Trophoblast cell (in vitro differentiated cells and primary cell): ENCODE measurements at regions not wholly inside any gene's neighbourhood (a gene's known extent, or its start where the extent isn't known, plus 50 kb on each side); places are given as distances from the start of the nearest gene placed in this dataset.
A peak's percentile ranks its signal among the peaks of the same experiment; 100 is the strongest.

Experiments used
- DNase-seq, 2 donors: peaks; one replicate each; pipeline ENCODE4 v3.0.0-alpha.2; 2016
- H2AFZ ChIP-seq: 2 replicates; pipeline ENCODE4 v1.6.1; 2013; ENCODE audit warnings: low read length, moderate library complexity, mild to moderate bottlenecking; ENCODE audit not compliant: insufficient read depth, poor library complexity
- H2AK5ac ChIP-seq: 2 replicates; pipeline ENCODE4 v1.6.1; 2013; ENCODE audit warnings: mild to moderate bottlenecking, low read length
- H2BK120ac ChIP-seq: 2 replicates; pipeline ENCODE4 v1.6.1; 2013; ENCODE audit warnings: low read length, mild to moderate bottlenecking, moderate library complexity; ENCODE audit not compliant: insufficient read depth, poor library complexity
- H2BK12ac ChIP-seq: 2 replicates; pipeline ENCODE4 v1.6.1; 2013; ENCODE audit warnings: mild to moderate bottlenecking, low read length, moderate library complexity
- H2BK5ac ChIP-seq: 2 replicates; pipeline ENCODE4 v1.6.1; 2013; ENCODE audit warnings: low read length, low read depth, moderate library complexity, mild to moderate bottlenecking; ENCODE audit not compliant: poor library complexity
- H3K14ac ChIP-seq: 2 replicates; pipeline ENCODE4 v1.6.1; 2013; ENCODE audit warnings: mild to moderate bottlenecking, low read length
- H3K18ac ChIP-seq: 2 replicates; pipeline ENCODE4 v1.6.1; 2013; ENCODE audit warnings: mild to moderate bottlenecking, low read length
- H3K23ac ChIP-seq: 2 replicates; pipeline ENCODE4 v1.6.1; 2013; ENCODE audit warnings: low read length
- H3K27ac ChIP-seq: 2 replicates; pipeline ENCODE4 v1.5.1; 2013; ENCODE audit warnings: low read depth, mild to moderate bottlenecking, inconsistent platforms, low read length, moderate library complexity
- H3K27me3 ChIP-seq: 2 replicates; pipeline ENCODE4 v1.6.1; 2013; ENCODE audit warnings: inconsistent platforms, mild to moderate bottlenecking, low read length, moderate library complexity; ENCODE audit not compliant: insufficient read depth
- H3K36me3 ChIP-seq, 2 experiments: 1 replicate in 1 of 2; 2 replicates in 1 of 2; pipeline ENCODE4 v1.6.1; 2013; ENCODE audit warnings: low read length in 2 of 2, mild to moderate bottlenecking in 2 of 2, moderate library complexity in 1 of 2; ENCODE audit not compliant: insufficient read depth in 2 of 2, control insufficient read depth in 1 of 2
- H3K4ac ChIP-seq: 2 replicates; pipeline ENCODE4 v1.6.1; 2013; ENCODE audit warnings: low read depth, mild to moderate bottlenecking, low read length, moderate library complexity
- H3K4me1 ChIP-seq, 2 experiments: 1 replicate in 1 of 2; 2 replicates in 1 of 2; pipeline ENCODE4 v1.6.1; 2013; ENCODE audit warnings: low read length in 2 of 2, mild to moderate bottlenecking in 2 of 2, moderate library complexity in 1 of 2; ENCODE audit not compliant: insufficient read depth in 2 of 2, control insufficient read depth in 1 of 2
- H3K4me2 ChIP-seq: 2 replicates; pipeline ENCODE4 v1.6.1; 2013; ENCODE audit warnings: inconsistent platforms, mild to moderate bottlenecking, low read length, moderate library complexity
- H3K4me3 ChIP-seq: 2 replicates; pipeline ENCODE4 v1.5.1; 2013; ENCODE audit warnings: mild to moderate bottlenecking, low read depth, low read length, inconsistent platforms
- H3K79me1 ChIP-seq: one replicate; pipeline ENCODE4 v1.6.1; 2013; ENCODE audit warnings: low read length
- H3K79me2 ChIP-seq: 2 replicates; pipeline ENCODE4 v1.6.1; 2013; ENCODE audit warnings: low read length, mild to moderate bottlenecking; ENCODE audit not compliant: control insufficient read depth, insufficient read depth, poor library complexity
- H3K9ac ChIP-seq: 2 replicates; pipeline ENCODE4 v1.6.1; 2013; ENCODE audit warnings: mild to moderate bottlenecking, low read length
- H3K9me3 ChIP-seq: 2 replicates; pipeline ENCODE4 v1.6.1; 2013; ENCODE audit warnings: low read depth, mild to moderate bottlenecking, control low read depth, inconsistent platforms, low read length; ENCODE audit not compliant: insufficient read depth
- H4K12ac ChIP-seq: 2 replicates; pipeline ENCODE4 v1.6.1; 2013; ENCODE audit warnings: low read depth, mild to moderate bottlenecking, low read length, moderate library complexity
- H4K8ac ChIP-seq: 2 replicates; pipeline ENCODE4 v1.6.1; 2013; ENCODE audit warnings: low read depth, mild to moderate bottlenecking, low read length, moderate library complexity
- H4K91ac ChIP-seq: one replicate; pipeline ENCODE4 v1.6.1; 2013; ENCODE audit warnings: low read depth, mild to moderate bottlenecking, low read length, moderate library complexity
- WGBS: extraction: QIAGEN DNeasy Blood & Tissue Kit; methylation state at CpG from one replicate; pipeline ENCODE4 v1.1.7; 2013; ENCODE audit warnings: missing lambda C conversion rate; ENCODE audit not compliant: insufficient read length, insufficient coverage; ENCODE audit errors: extremely low coverage; 5-methylcytosine and 5-hydroxymethylcytosine counted together

- H3K4me1 ChIP-seq = no peaks in the 10 kb centered on the region
- no peak for DNase-seq
- no peaks in the 10 kb centered on the region for H3K36me3 ChIP-seq
- H3K4me2 ChIP-seq = no peak overlapping the region
- no peak overlapping the region for H4K8ac ChIP-seq
- no peaks in the 10 kb centered on the region for H3K79me2 ChIP-seq
- H4K12ac ChIP-seq = no peak overlapping the region
- no peak overlapping the region for H2AFZ ChIP-seq
- no peak overlapping the region for H3K23ac ChIP-seq
- no peak overlapping the region for H2BK12ac ChIP-seq
- WGBS = no CpG with 5 or more reads among the region's 3 CpGs
- H3K9me3 ChIP-seq = no peaks in the 10 kb centered on the region
- no peak overlapping the region for H4K91ac ChIP-seq
- H3K79me1 ChIP-seq = no peaks in the 10 kb centered on the region
- no peak overlapping the region for H3K4me3 ChIP-seq
- no peak overlapping the region for H2BK120ac ChIP-seq
- no peak overlapping the region for H2BK5ac ChIP-seq
- no peak overlapping the region for H3K4ac ChIP-seq
- no peak overlapping the region for H2AK5ac ChIP-seq
- no peak overlapping the region for H3K14ac ChIP-seq
- no peaks in the 10 kb centered on the region for H3K27me3 ChIP-seq
- H3K18ac ChIP-seq = no peak overlapping the region
- H3K27ac ChIP-seq = no peak overlapping the region
- no peak overlapping the region for H3K9ac ChIP-seq
These were observed 428.1 kb upstream of the DPH6 start for GRCh38 chr15:35974052-35974451.

GRCh38 chr15:35975941-35976340, 430.0 kb upstream of the DPH6 start:
- Histone ChIP-seq H3K27me3 (no peaks in the 10 kb centered on the region), H3K27ac (no peak overlapping the region), H2BK12ac (no peak overlapping the region), H4K91ac (no peak overlapping the region), H3K4me1 (no peaks in the 10 kb centered on the region), H3K9ac (no peak overlapping the region), H3K36me3 (no peaks in the 10 kb centered on the region), H2BK5ac (no peak overlapping the region), H3K18ac (no peak overlapping the region), H4K12ac (no peak overlapping the region), H3K4me3 (no peak overlapping the region), H3K4me2 (no peak overlapping the region), H2AFZ (no peak overlapping the region), H3K23ac (no peak overlapping the region), H3K14ac (no peak overlapping the region), H3K79me1 (no peaks in the 10 kb centered on the region), H2BK120ac (no peak overlapping the region), H3K4ac (no peak overlapping the region), H3K9me3 (no peaks in the 10 kb centered on the region), H2AK5ac (no peak overlapping the region), H4K8ac (no peak overlapping the region), H3K79me2 (no peaks in the 10 kb centered on the region)
- WGBS = no CpG with 5 or more reads among the region's 4 CpGs
- DNase-seq = peak in 1 of 2 donors; percentile 25

- Histone ChIP-seq H2BK5ac (no peak overlapping the region), H2BK120ac (no peak overlapping the region), H3K27me3 (no peaks in the 10 kb centered on the region), H3K79me1 (no peaks in the 10 kb centered on the region), H2BK12ac (no peak overlapping the region), H3K4me2 (no peak overlapping the region), H3K36me3 (no peaks in the 10 kb centered on the region), H3K14ac (no peak overlapping the region), H4K12ac (no peak overlapping the region), H3K27ac (no peak overlapping the region), H3K4ac (no peak overlapping the region), H3K18ac (no peak overlapping the region), H2AK5ac (no peak overlapping the region), H4K8ac (no peak overlapping the region), H3K4me3 (no peak overlapping the region), H4K91ac (no peak overlapping the region), H3K79me2 (no peaks in the 10 kb centered on the region), H3K9ac (no peak overlapping the region), H3K4me1 (no peaks in the 10 kb centered on the region), H2AFZ (no peak overlapping the region), H3K23ac (no peak overlapping the region), H3K9me3 (no peaks in the 10 kb centered on the region)
- DNase-seq = no peak
- WGBS = no CpG with 5 or more reads among the region's 2 CpGs
These were observed 433.6 kb upstream of the DPH6 start for GRCh38 chr15:35979608-35980007.

GRCh38 chr15:35980719-35981118, 434.8 kb upstream of the DPH6 start:
- Histone ChIP-seq H3K27me3 (no peaks in the 10 kb centered on the region), H3K14ac (no peak overlapping the region), H3K79me2 (no peaks in the 10 kb centered on the region), H2AFZ (no peak overlapping the region), H3K9ac (no peak overlapping the region), H3K9me3 (no peaks in the 10 kb centered on the region), H3K4ac (no peak overlapping the region), H3K4me3 (no peak overlapping the region), H2BK5ac (no peak overlapping the region), H4K91ac (no peak overlapping the region), H2BK120ac (no peak overlapping the region), H2BK12ac (no peak overlapping the region), H2AK5ac (no peak overlapping the region), H3K79me1 (no peaks in the 10 kb centered on the region), H3K36me3 (no peaks in the 10 kb centered on the region), H3K27ac (no peak overlapping the region), H3K23ac (no peak overlapping the region), H3K4me1 (no peaks in the 10 kb centered on the region), H3K18ac (no peak overlapping the region), H4K8ac (no peak overlapping the region), H3K4me2 (no peak overlapping the region), H4K12ac (no peak overlapping the region)
- DNase-seq = no peak
